ENCODE measurements at regions not wholly inside any gene's neighbourhood (a gene's known extent, or its start where the extent isn't known, plus 50 kb on each side); places are given as distances from the start of the nearest gene placed in this dataset.

- Mint-ChIP-seq H3K36me3 (peaks cover 1% of the 10 kb centered on the region), H3K27me3 (no peaks in the 10 kb centered on the region), H3K4me1 (peaks cover 7% of the 10 kb centered on the region), H3K9me3 (no peaks in the 10 kb centered on the region), H3K27ac (no peak overlapping the region), H3K4me3 (no peak overlapping the region)
- CTCF ChIA-PET, result no interaction called here
- no peak for DNase-seq
Measured at GRCh38 chr13:73593199-73593765, 534.5 kb downstream of the KLF5 start.

DNA sequence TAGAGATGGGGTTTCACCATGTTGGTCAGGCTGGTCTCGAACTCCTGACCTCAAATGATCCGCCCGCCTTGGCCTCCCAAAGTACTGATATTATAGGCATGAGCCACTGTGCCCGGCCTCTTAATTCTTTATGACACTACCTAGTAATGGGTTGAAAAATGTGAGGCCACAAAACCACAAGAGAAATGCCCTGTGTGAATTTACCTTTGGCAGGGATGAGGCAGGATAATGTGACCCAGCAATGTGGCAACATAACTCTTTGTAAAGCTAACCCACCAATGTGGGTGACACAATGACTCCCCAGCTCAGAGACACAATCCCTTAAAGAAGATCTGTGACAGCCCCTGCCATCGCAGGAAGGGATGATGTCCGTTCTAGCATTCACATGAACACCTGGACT lies 533.1 kb downstream of the KLF5 start:
- CTCF ChIA-PET, result no interaction called here
- Mint-ChIP-seq H3K4me3 (no peak overlapping the region), H3K27ac (no peak overlapping the region), H3K27me3 (no peaks in the 10 kb centered on the region), H3K9me3 (no peaks in the 10 kb centered on the region), H3K36me3 (peaks cover 1% of the 10 kb centered on the region), H3K4me1 (peaks cover 7% of the 10 kb centered on the region)
- no peak for DNase-seq

DNA sequence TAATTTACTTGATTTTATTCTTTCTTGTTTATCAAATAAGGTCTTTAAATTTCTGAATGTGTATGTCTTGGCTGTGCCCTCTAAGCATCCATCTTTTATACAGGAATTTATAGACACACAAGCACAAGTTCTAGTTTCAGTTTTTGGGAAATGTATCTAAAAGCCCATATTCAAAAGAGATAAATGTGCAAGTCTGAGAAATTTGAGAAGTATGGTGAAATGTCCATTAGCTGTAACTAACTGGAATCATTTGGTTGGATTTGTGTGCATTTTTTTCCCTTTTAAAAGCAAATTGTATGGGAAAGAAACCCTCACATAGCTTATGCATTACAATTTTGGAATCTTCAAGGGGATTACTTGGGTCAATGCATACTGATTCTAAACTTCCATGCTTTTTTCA lies 532.0 kb downstream of the KLF5 start:
- Mint-ChIP-seq H3K36me3 (peaks cover 2% of the 10 kb centered on the region), H3K27ac (no peak overlapping the region), H3K4me3 (no peak overlapping the region), H3K9me3 (no peaks in the 10 kb centered on the region), H3K4me1 (no peaks in the 10 kb centered on the region), H3K27me3 (no peaks in the 10 kb centered on the region)
- no peak for DNase-seq
- CTCF ChIA-PET, result no interaction called here

- CTCF ChIA-PET, result no interaction called here
- DNase-seq, result no peak
- no peak overlapping the region for H3K4me3 Mint-ChIP-seq
- H3K36me3 Mint-ChIP-seq, result peaks cover 2% of the 10 kb centered on the region
- H3K4me1 Mint-ChIP-seq, result no peaks in the 10 kb centered on the region
- no peak overlapping the region for H3K27ac Mint-ChIP-seq
- peaks cover 5% of the 10 kb centered on the region for H3K27me3 Mint-ChIP-seq
- H3K9me3 Mint-ChIP-seq, result no peaks in the 10 kb centered on the region
Measured at GRCh38 chr13:73585236-73585635, 526.4 kb downstream of the KLF5 start.

- DNase-seq, result no peak
- Mint-ChIP-seq H3K36me3 (peaks cover 2% of the 10 kb centered on the region), H3K4me3 (no peak overlapping the region), H3K27me3 (peaks cover 5% of the 10 kb centered on the region), H3K9me3 (no peaks in the 10 kb centered on the region), H3K4me1 (no peaks in the 10 kb centered on the region), H3K27ac (no peak overlapping the region)
- CTCF ChIA-PET, result no interaction called here
Measured at GRCh38 chr13:73583331-73583730, 524.5 kb downstream of the KLF5 start.

GRCh38 chr13:73580513-73581267 lies 521.9 kb downstream of the KLF5 start:
- DNase-seq, result no peak
- H3K27me3 Mint-ChIP-seq, result peaks cover 5% of the 10 kb centered on the region
- no peaks in the 10 kb centered on the region for H3K36me3 Mint-ChIP-seq
- CTCF ChIA-PET, result no interaction called here
- H3K27ac Mint-ChIP-seq, result no peak overlapping the region
- no peak overlapping the region for H3K4me3 Mint-ChIP-seq
- H3K9me3 Mint-ChIP-seq, result no peaks in the 10 kb centered on the region
- no peaks in the 10 kb centered on the region for H3K4me1 Mint-ChIP-seq

GRCh38 chr13:73579574-73580274 lies 520.9 kb downstream of the KLF5 start:
- Mint-ChIP-seq H3K4me1 (no peaks in the 10 kb centered on the region), H3K4me3 (no peak overlapping the region), H3K9me3 (no peaks in the 10 kb centered on the region), H3K27me3 (peaks cover under 1% of the 10 kb centered on the region), H3K27ac (no peak overlapping the region), H3K36me3 (no peaks in the 10 kb centered on the region)
- CTCF ChIA-PET, result no interaction called here
- DNase-seq, result no peak

- DNase-seq, result no peak
- H3K27ac Mint-ChIP-seq, result no peak overlapping the region
- CTCF ChIA-PET, result no interaction called here
- H3K4me3 Mint-ChIP-seq, result no peak overlapping the region
- H3K4me1 Mint-ChIP-seq, result no peaks in the 10 kb centered on the region
- H3K36me3 Mint-ChIP-seq, result no peaks in the 10 kb centered on the region
- H3K9me3 Mint-ChIP-seq, result no peaks in the 10 kb centered on the region
- no peaks in the 10 kb centered on the region for H3K27me3 Mint-ChIP-seq
Measured at GRCh38 chr13:73578251-73578875, 519.6 kb downstream of the KLF5 start.

DNA sequence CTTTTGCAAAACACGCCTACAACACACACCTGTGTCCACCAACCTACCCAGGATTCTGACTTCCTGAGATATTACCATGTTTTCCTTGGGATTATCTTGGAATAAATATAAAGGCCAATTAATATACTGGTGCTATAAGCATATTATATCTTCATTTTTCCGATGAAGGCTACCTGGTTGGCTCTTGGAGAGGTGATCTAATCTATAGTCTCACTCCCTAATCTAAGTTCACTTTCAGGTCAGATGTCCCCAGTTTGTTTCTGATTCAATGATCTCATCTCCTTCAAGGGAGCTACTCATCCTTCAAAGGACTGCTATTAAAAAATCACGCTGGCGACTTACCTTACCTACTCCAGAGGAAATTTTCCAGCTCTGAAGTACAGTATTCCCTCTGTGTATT lies 517.5 kb downstream of the KLF5 start:
- H3K27me3 Mint-ChIP-seq, result no peaks in the 10 kb centered on the region
- no peak for DNase-seq
- no peaks in the 10 kb centered on the region for H3K36me3 Mint-ChIP-seq

GRCh38 chr13:73572824-73573223 lies 514.0 kb downstream of the KLF5 start:
- H3K27me3 Mint-ChIP-seq, result no peaks in the 10 kb centered on the region
- no peak overlapping the region for H3K4me3 Mint-ChIP-seq
- DNase-seq, result no peak
- H3K9me3 Mint-ChIP-seq, result no peaks in the 10 kb centered on the region
- no peaks in the 10 kb centered on the region for H3K36me3 Mint-ChIP-seq
- CTCF ChIA-PET, result no interaction called here
- no peaks in the 10 kb centered on the region for H3K4me1 Mint-ChIP-seq
- no peak overlapping the region for H3K27ac Mint-ChIP-seq

More for the DNA sequence above, 517.5 kb downstream of the KLF5 start:
- CTCF ChIA-PET, result no interaction called here
- H3K9me3 Mint-ChIP-seq, result no peaks in the 10 kb centered on the region
- H3K4me3 Mint-ChIP-seq, result no peak overlapping the region
- no peak overlapping the region for H3K27ac Mint-ChIP-seq
- no peaks in the 10 kb centered on the region for H3K4me1 Mint-ChIP-seq

DNA sequence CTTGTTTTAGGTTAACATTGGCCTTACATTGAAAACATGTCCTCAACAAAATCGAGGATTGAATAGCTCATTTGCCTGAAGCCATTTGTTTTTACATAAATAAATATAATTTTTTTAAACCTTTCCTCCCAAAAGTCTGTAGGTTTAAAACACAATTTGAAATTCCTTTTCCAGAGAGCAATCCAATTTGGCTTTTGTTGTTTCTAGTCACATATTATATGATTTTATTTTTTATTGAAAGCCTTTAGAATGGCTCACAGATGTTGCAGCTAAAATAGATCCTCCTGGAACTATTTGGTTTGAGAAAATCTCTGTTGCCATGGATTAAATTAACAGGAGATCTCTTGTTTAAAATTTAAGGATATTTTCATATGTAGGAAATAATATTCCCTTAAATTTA lies 512.6 kb downstream of the KLF5 start:
- CTCF ChIA-PET, result no interaction called here
- no peaks in the 10 kb centered on the region for H3K36me3 Mint-ChIP-seq
- no peak for DNase-seq
- no peaks in the 10 kb centered on the region for H3K9me3 Mint-ChIP-seq
- no peak overlapping the region for H3K27ac Mint-ChIP-seq
- H3K27me3 Mint-ChIP-seq, result no peaks in the 10 kb centered on the region
- no peaks in the 10 kb centered on the region for H3K4me1 Mint-ChIP-seq
- H3K4me3 Mint-ChIP-seq, result no peak overlapping the region

DNA sequence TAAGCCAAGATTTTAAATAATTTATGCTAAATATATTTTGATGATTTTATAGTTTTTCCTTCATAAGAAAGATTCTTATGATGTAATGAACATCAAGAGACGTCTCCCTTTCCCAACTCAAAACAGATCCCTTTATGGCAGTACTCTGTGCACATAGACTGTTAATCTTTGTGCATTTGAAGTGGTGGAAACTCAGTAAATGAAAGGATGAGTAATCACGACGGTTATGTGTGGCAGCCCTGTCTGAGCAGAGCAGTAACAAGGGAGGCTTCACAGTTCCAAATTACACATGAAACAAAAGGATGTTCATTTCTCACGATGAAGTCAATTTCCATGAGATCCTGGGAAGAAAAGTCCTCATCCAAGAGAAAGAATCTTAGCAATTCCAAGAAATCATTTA lies 498.1 kb downstream of the KLF5 start:
- Mint-ChIP-seq H3K4me1 (no peaks in the 10 kb centered on the region), H3K4me3 (no peak overlapping the region), H3K9me3 (no peaks in the 10 kb centered on the region), H3K36me3 (no peaks in the 10 kb centered on the region), H3K27me3 (peaks cover 4% of the 10 kb centered on the region), H3K27ac (no peak overlapping the region)
- no peak for DNase-seq
- CTCF ChIA-PET, result no interaction called here

GRCh38 chr13:73556128-73556527 lies 497.3 kb downstream of the KLF5 start:
- no peak for DNase-seq
- peaks cover 4% of the 10 kb centered on the region for H3K27me3 Mint-ChIP-seq
- H3K9me3 Mint-ChIP-seq, result no peaks in the 10 kb centered on the region
- H3K27ac Mint-ChIP-seq, result no peak overlapping the region
- CTCF ChIA-PET, result no interaction called here
- H3K36me3 Mint-ChIP-seq, result no peaks in the 10 kb centered on the region
- no peak overlapping the region for H3K4me3 Mint-ChIP-seq
- H3K4me1 Mint-ChIP-seq, result no peaks in the 10 kb centered on the region

DNA sequence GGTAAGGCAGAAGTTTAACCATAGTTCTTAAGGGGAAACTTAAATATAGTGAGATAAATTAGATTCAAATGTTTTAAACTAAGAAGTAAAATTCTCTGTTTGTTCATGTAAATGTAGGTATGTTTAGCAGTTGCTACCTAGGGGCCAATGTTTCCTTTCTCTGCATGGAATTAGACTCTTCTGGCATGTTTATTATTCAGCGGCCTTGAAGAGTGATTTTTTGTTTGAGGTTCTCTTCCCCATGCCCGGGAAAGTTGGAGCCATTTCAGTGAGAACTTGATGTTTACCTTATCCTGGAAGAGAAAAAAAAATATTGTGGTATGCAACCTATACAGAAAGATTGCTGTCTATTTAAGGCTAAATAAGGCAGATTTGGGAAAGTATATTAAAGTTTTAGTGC lies 492.9 kb downstream of the KLF5 start:
- Mint-ChIP-seq H3K36me3 (no peaks in the 10 kb centered on the region), H3K9me3 (no peaks in the 10 kb centered on the region), H3K27ac (no peak overlapping the region), H3K4me3 (no peak overlapping the region), H3K4me1 (no peaks in the 10 kb centered on the region), H3K27me3 (peaks cover 4% of the 10 kb centered on the region)
- DNase-seq, result no peak
- CTCF ChIA-PET, result no interaction called here

DNA sequence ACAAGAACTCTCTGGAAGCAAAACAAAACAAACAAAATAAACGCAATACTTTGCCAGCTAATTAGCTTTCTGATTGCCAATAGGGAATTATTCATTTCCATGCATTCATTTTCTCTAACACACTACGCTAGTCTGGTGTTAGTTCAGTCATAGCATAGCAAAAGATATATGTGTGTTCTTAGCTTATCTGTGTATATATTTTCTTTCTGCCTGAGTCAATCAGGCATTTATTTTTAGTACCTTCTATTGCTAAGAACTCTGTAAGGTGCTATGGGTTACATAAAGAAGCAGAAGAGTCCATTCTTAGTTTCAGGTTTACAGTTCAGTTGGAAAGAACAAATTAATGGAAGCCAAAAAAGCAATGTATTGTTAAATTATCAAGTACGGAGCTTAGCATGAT lies 490.9 kb downstream of the KLF5 start:
- Mint-ChIP-seq H3K36me3 (no peaks in the 10 kb centered on the region), H3K4me3 (no peak overlapping the region), H3K27ac (no peak overlapping the region), H3K4me1 (no peaks in the 10 kb centered on the region), H3K27me3 (peaks cover 4% of the 10 kb centered on the region), H3K9me3 (no peaks in the 10 kb centered on the region)
- CTCF ChIA-PET, result no interaction called here
- no peak for DNase-seq

All from activated naive CD4-positive, alpha-beta T cell treated with anti-CD3 and anti-CD28 coated beads, Interleukin-2, amount 10 ng/mL, durations not matched to agents 7 days and 5 days (primary cell).